ENCODE measurements at regions not wholly inside any gene's neighbourhood (a gene's known extent, or its start where the extent isn't known, plus 50 kb on each side); places are given as distances from the start of the nearest gene placed in this dataset.

DNA sequence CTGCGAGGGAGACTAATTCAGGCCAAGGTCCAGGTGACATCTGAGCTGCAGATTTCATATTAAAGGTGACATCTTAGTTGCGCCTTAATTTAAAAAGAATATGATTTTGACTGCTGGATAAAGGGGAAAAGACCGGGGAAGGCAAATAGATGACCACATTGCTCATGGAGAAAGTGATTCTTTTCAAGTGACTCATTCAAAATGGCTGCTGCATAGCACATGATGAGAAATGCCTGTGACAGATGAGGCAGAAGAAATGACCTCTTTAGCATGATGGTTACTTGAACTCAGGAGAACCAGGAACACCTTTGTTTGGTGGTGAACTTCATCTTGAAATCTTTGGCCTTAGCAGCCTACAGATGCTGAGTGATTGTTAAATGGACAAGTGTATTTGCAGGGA is 385.8 kb upstream of the TRIB2 start:
- H3K36me3 ChIP-seq: no peaks in the 10 kb centered on the region
- DNase-seq: no peak
- no peak overlapping the region for H3K27ac ChIP-seq
- H3K9ac ChIP-seq (ENCODE audit: low read depth in 2 of 2, low read length in 2 of 2): no peak overlapping the region
- intact Hi-C loops (cut with DNase I): no loop called here
- TF ChIP-seq, protein P1, sequence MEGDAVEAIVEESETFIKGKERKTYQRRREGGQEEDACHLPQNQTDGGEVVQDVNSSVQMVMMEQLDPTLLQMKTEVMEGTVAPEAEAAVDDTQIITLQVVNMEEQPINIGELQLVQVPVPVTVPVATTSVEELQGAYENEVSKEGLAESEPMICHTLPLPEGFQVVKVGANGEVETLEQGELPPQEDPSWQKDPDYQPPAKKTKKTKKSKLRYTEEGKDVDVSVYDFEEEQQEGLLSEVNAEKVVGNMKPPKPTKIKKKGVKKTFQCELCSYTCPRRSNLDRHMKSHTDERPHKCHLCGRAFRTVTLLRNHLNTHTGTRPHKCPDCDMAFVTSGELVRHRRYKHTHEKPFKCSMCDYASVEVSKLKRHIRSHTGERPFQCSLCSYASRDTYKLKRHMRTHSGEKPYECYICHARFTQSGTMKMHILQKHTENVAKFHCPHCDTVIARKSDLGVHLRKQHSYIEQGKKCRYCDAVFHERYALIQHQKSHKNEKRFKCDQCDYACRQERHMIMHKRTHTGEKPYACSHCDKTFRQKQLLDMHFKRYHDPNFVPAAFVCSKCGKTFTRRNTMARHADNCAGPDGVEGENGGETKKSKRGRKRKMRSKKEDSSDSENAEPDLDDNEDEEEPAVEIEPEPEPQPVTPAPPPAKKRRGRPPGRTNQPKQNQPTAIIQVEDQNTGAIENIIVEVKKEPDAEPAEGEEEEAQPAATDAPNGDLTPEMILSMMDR (IDR thresholded peaks at IDR 0.05): no peak
- no peaks in the 10 kb centered on the region for H3K27me3 ChIP-seq
- H3K9me3 ChIP-seq: no peaks in the 10 kb centered on the region
- no peak overlapping the region for H3K4me3 ChIP-seq
- no peaks in the 10 kb centered on the region for H3K4me1 ChIP-seq

DNA sequence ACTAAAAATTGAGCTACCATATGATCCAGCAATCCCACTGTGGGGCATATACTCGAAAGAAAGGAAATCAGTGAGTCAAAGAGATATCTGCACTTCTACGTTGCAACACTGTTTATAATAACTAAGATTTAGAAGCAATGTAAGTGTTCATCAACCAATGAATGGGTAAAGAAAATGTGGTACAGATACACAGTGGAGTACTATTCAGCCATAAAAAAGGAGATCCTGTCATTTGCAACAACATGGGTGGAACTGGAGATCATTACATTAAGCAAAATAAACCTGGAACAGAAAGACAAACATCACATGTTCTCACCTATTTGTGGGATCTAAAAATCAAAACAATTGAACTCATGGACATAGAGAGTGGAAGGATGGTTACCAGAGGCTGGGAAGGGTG is 385.0 kb upstream of the TRIB2 start:
- intact Hi-C loops (cut with DNase I): no loop called here

DNA sequence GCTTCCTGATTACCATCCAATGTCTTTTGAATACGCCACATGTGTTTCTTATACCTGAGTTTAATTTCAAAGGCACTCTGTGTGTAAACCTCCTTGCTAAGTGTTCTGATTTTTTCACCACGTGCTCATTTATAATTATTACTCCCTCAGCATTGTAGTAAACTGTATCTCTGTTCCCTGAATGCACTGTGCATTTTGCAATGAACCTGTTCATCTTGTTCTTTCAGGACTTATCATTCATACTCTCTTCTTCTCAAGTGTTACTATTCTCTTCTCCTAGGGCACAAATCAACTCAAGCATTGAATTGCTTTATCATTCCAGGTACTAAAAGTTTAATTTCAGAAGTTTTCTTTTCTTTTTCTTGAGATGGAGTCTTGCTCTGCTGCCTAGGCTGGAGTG is 383.4 kb upstream of the TRIB2 start:
- Histone ChIP-seq H3K4me3 (no peak overlapping the region), H3K4me1 (no peaks in the 10 kb centered on the region), H3K27ac (no peak overlapping the region), H3K27me3 (no peaks in the 10 kb centered on the region), H3K9me3 (no peaks in the 10 kb centered on the region), H3K36me3 (no peaks in the 10 kb centered on the region), H3K9ac (ENCODE audit: low read depth in 2 of 2, low read length in 2 of 2) (no peak overlapping the region)
- intact Hi-C loops (cut with DNase I): no loop called here
- TF ChIP-seq, protein P1 (IDR thresholded peaks at IDR 0.05): no peak
- no peak for DNase-seq

More for the DNA sequence above, 385.0 kb upstream of the TRIB2 start:
- Histone ChIP-seq H3K27me3 (no peaks in the 10 kb centered on the region), H3K9ac (ENCODE audit: low read depth in 2 of 2, low read length in 2 of 2) (no peak overlapping the region), H3K4me1 (no peaks in the 10 kb centered on the region), H3K36me3 (no peaks in the 10 kb centered on the region), H3K9me3 (no peaks in the 10 kb centered on the region), H3K27ac (no peak overlapping the region), H3K4me3 (no peak overlapping the region)
- no peak for DNase-seq
- TF ChIP-seq, protein P1 (IDR thresholded peaks at IDR 0.05): no peak

DNA sequence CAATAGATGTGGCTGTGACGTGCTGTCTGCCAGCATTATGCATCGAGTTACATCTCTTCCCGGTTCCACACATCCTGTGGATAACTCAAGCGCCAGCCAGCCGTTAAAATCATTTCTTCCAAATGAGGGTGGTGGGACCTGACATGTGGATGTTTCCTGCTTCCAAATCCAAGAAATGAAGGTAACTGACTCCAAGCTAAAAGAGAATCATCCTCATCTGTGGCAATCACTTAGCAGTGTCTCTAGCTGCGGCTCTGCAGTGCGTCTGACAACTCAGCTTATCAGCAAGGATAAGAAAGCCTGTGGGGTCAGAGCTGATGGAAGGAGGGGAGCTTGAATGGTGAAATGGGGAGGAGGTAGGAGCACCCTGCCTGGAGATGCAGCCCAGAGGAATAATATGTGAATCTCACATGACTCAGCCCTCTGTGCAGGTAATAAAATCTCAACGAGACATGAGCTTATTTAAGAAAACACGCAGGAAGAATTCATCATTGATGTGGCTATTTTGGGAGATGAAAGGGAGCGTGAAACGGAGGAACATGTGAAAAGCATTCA is 382.2 kb upstream of the TRIB2 start:
- H3K27me3 ChIP-seq: no peaks in the 10 kb centered on the region
- intact Hi-C loops (cut with DNase I): no loop called here

DNA sequence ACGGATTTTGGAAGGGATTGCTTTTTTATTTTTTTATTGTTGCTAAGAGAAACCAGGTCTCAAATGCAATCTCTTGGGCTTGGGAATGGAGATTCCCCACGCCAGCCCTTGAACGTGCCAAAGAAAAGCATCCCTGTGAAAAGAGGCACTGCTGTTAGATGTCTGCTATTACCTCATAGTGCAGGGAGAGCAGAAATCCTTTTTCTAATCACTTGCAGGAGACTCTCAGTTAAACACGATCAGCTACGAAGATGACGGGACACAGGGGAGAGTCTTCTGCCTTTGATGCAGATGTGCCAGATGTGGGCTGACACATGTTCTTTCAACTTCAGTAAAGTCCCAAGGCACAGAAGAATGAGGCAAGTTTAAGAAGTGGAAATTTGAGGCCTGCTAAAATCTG is 381.6 kb upstream of the TRIB2 start:
- TF ChIP-seq, protein P1 (IDR thresholded peaks at IDR 0.05): no peak
- no peak overlapping the region for H3K9ac ChIP-seq (ENCODE audit: low read depth in 2 of 2, low read length in 2 of 2)
- H3K36me3 ChIP-seq: no peaks in the 10 kb centered on the region
- H3K27ac ChIP-seq: no peak overlapping the region
- intact Hi-C loops (cut with DNase I): no loop called here
- H3K4me1 ChIP-seq: no peaks in the 10 kb centered on the region
- no peak overlapping the region for H3K4me3 ChIP-seq
- no peak for DNase-seq
- no peaks in the 10 kb centered on the region for H3K9me3 ChIP-seq
- H3K27me3 ChIP-seq: no peaks in the 10 kb centered on the region

More for the DNA sequence above, 382.2 kb upstream of the TRIB2 start:
- TF ChIP-seq, protein P1 (IDR thresholded peaks at IDR 0.05): no peak
- no peaks in the 10 kb centered on the region for H3K36me3 ChIP-seq
- no peaks in the 10 kb centered on the region for H3K4me1 ChIP-seq
- no peak overlapping the region for H3K27ac ChIP-seq
- DNase-seq: no peak
- H3K9ac ChIP-seq (ENCODE audit: low read depth in 2 of 2, low read length in 2 of 2): no peak overlapping the region
- H3K9me3 ChIP-seq: no peaks in the 10 kb centered on the region
- no peak overlapping the region for H3K4me3 ChIP-seq

Data from colonic mucosa (tissue), 4 donors.